ENCODE measurements at regions not wholly inside any gene's neighbourhood (a gene's known extent, or its start where the extent isn't known, plus 50 kb on each side); places are given as distances from the start of the nearest gene placed in this dataset.

DNA sequence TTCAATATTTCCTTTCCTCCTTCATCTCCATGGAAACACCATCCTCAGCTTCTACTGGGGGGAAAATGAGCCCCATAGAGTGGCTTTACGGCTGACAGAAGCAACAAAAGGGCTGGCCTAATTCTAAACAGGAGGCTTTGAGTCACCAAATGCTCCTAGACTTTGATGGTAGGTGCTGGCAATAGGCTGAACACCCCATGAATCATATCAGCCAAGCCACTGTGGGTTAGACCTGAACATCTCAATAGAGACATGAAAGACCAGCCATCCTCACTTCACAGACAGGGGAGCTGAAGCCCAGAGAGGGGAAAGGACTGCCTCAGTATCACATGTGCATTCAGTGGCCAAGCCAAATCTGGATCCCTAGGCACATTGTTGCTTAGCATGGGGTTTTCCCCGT is 107.6 kb downstream of the AMER1 start:
- no peak for ATAC-seq
- no peak for DNase-seq
- H3K27me3 ChIP-seq: no peaks in the 10 kb centered on the region
- intact Hi-C loops (cut with DNase I): no loop called here
- H3K27ac ChIP-seq: no peak overlapping the region
- no peaks in the 10 kb centered on the region for H3K36me3 ChIP-seq
- 71 to 84% methylated on average over 2 of the region's 2 CpGs for WGBS, 2 donors
- TF ChIP-seq CTCF (IDR thresholded peaks at IDR 0.05): no peak
- H3K4me1 ChIP-seq: no peaks in the 10 kb centered on the region
- no peaks in the 10 kb centered on the region for H3K9me3 ChIP-seq
- H3K4me3 ChIP-seq: no peak overlapping the region

- DNase-seq (no peak), ATAC-seq (no peak)
- intact Hi-C loops (cut with DNase I): no loop called here
- no peak overlapping the region for H3K4me3 ChIP-seq
- TF ChIP-seq CTCF (IDR thresholded peaks at IDR 0.05): peak in 8 of 9 donors; percentile 16 to 54 (median 42)
- no peaks in the 10 kb centered on the region for H3K36me3 ChIP-seq
- peaks cover 0 to 17% (median 0%) of the 10 kb centered on the region in 11 donors for H3K9me3 ChIP-seq
- H3K27ac ChIP-seq: no peak overlapping the region
- WGBS, 2 donors: 4% methylated on average over 2 of the region's 2 CpGs
- no peaks in the 10 kb centered on the region for H3K4me1 ChIP-seq
- no peaks in the 10 kb centered on the region for H3K27me3 ChIP-seq
Observed at GRCh38 chrX:64093761-64094160, 111.7 kb downstream of the AMER1 start.
